ENCODE measurements at regions not wholly inside any gene's neighbourhood (a gene's known extent, or its start where the extent isn't known, plus 50 kb on each side); places are given as distances from the start of the nearest gene placed in this dataset.

GRCh38 chr7:84363741-84364140 is 169.2 kb upstream of the SEMA3A start:
- TF ChIP-seq CTCF (IDR thresholded peaks at IDR 0.05; ENCODE audit: borderline replicate concordance, insufficient read depth, low read depth, low read length), result no peak
- H3K4me3 ChIP-seq (ENCODE audit: low read depth, low read length), result no peak overlapping the region

DNA sequence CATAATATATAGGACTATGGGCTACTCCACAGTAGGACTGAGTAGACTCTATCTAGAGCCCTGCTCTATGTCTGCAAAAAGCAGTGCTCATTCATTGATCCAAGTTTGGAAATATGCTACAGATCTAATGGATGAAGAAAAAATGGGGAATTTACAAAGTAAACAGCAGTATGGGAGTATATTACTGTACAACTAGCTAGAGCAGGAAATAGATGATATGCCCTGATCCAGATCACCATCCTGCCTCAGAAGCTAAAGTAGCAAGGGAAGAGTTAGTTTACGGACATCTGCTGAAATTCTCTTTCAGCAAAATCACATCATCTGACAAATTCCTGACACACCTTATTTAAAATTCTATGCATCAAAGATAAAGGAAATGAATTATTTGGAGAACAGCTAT is 168.2 kb upstream of the SEMA3A start:
- TF ChIP-seq CTCF (IDR thresholded peaks at IDR 0.05; ENCODE audit: borderline replicate concordance, insufficient read depth, low read depth, low read length), result no peak
- no peak overlapping the region for H3K4me3 ChIP-seq (ENCODE audit: low read depth, low read length)

DNA sequence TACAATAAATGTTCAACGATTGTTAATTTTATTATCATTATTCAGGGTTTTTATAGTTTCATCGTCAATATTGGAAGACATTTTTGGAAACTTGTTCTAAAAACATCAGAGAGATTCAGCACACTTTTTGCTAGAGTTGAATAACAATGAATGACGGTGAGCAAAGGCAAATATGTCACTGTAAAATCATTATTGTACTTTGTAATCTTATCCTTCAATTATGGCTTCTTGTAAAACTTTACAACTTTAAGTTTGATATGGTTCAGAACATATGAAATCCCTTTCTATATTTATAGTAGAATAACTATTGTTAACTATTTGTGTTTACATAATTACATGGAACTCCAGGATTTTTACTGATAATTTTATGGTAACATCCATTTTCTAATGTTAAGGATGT is 167.8 kb upstream of the SEMA3A start:
- no peak overlapping the region for H3K4me3 ChIP-seq (ENCODE audit: low read depth, low read length)
- no peak for TF ChIP-seq CTCF (IDR thresholded peaks at IDR 0.05; ENCODE audit: borderline replicate concordance, insufficient read depth, low read depth, low read length)

DNA sequence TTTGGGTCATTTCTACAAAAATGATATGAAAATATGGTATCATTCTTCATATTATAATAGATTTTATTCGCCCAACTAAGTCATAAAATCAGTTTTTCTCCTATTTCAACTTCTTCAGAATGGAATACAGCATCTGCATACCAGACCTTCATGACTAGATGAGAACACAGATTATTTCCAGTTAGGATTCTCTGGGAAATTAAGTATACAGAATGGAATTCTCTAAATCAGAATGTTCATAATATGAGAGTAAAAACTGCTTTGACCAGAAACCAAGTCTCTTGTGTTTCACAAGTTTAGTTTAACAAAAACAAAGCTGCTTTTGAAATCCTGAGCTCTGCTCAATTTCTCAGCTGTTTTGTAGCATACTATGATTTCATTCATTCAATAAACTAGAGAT is 160.3 kb upstream of the SEMA3A start:
- H3K4me3 ChIP-seq (ENCODE audit: low read depth, low read length), result no peak overlapping the region
- TF ChIP-seq CTCF (IDR thresholded peaks at IDR 0.05; ENCODE audit: borderline replicate concordance, insufficient read depth, low read depth, low read length), result no peak

DNA sequence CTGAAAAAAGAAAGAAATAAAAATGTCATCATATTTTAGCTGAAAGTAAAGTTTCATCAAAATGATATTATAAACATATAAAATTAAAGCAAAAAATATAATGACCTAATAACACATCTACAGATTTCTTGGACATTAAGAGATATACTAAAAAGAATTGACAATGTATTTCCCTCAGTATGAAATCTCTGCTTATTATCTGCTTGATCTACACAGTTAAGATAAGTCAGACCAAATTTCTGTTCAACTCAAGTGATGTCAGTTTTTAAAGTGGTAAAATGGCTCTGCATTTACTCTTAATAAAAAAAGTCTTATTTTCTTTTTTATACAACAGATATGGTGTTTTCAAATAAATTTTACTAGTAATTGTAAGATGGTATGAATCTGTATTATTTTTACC is 159.4 kb upstream of the SEMA3A start:
- H3K4me3 ChIP-seq (ENCODE audit: low read depth, low read length), result no peak overlapping the region
- TF ChIP-seq CTCF (IDR thresholded peaks at IDR 0.05; ENCODE audit: borderline replicate concordance, insufficient read depth, low read depth, low read length), result no peak

DNA sequence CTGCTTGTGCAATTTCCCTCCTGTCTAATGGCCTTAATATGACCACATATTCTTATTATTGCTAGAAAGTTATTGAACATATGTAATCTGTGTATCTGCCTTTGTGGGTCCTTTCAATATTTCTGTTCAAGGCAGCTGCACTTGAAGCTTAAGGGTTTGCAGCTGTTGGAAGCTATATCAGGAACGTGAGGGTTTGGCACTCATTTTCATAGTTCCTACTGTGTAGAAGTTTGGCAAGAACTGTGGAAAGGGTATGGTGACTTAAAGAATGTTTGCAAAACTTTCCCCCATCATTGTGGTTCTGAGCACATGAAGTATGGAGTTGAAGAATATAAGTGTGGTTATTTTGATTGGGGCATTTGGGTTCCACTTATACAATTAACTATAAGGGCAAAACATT is 144.7 kb upstream of the SEMA3A start:
- no peak for TF ChIP-seq CTCF (IDR thresholded peaks at IDR 0.05; ENCODE audit: borderline replicate concordance, insufficient read depth, low read depth, low read length)
- H3K4me3 ChIP-seq (ENCODE audit: low read depth, low read length), result no peak overlapping the region

- TF ChIP-seq CTCF (IDR thresholded peaks at IDR 0.05; ENCODE audit: borderline replicate concordance, insufficient read depth, low read depth, low read length), result no peak
- no peak overlapping the region for H3K4me3 ChIP-seq (ENCODE audit: low read depth, low read length)
These were observed 142.8 kb upstream of the SEMA3A start for GRCh38 chr7:84337429-84337828.

Data from GM12875 (cell line).